ENCODE measurements at regions not wholly inside any gene's neighbourhood (a gene's known extent, or its start where the extent isn't known, plus 50 kb on each side); places are given as distances from the start of the nearest gene placed in this dataset.

GRCh38 chr1:30325085-30325935 is 398.1 kb downstream of the MATN1 start:
- no peak for DNase-seq

DNA sequence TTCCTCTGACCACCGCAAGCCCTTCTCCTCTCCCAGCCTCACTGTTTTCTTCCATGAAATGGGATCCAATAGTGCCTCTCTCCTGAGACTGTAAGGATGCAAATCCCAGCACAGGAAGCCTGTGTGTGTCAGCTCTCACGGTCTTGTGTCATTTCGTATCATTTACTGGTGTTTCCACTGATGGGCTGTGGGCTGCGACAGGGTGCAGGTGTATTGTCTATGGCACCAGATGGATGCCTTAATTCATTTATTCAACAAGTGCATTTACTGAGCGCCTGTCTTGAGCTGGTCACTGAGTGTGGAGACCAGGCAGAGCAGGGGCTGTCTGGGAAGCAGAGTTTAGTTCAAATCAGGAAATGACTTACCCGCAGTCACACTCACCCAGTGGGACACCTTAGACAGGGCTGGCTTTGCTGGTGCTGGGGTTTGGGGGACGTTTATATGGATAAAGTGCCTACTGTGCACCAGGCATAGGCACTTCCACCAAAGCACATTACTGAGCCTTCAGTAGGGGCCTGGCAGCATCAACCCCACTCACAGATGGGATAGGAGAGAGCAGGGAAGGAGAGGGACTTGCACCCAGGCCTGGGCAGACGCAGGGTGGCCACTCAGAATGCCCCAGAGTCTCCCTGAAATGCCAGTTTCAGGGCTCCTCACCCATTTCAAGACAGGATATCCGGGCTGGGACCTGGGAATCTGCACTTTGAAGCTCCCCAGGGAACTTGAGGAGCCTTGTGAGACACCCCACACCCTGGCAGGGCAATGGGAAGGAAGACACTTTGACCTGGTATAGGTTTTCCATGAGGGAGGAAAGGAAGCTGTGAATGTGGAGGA is 398.9 kb downstream of the MATN1 start:
- DNase-seq, result no peak

- no peak for DNase-seq
Observed at GRCh38 chr1:30323841-30324240, 399.5 kb downstream of the MATN1 start.

DNA sequence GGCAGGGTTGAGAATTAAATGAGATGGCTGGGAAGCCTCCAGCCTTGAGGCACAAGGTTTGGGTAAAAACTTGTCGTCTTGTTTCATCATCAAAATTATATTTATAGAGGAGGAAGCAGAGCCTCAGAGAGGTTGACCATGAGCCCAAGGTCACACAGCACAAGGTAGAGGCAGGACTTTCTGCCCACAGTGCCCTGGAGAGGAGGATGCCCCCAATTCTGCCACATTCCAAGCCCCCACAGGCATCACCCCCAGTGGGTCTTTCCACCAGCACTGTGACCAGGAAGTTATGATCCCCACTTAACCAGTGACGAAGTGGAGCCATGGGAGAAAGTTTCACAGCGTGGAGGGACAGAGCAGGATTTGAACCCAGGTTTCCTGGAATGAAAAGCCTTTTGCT is 400.0 kb downstream of the MATN1 start:
- no peak for DNase-seq

GRCh38 chr1:30322859-30323257 is 400.5 kb downstream of the MATN1 start:
- no peak for DNase-seq

DNA sequence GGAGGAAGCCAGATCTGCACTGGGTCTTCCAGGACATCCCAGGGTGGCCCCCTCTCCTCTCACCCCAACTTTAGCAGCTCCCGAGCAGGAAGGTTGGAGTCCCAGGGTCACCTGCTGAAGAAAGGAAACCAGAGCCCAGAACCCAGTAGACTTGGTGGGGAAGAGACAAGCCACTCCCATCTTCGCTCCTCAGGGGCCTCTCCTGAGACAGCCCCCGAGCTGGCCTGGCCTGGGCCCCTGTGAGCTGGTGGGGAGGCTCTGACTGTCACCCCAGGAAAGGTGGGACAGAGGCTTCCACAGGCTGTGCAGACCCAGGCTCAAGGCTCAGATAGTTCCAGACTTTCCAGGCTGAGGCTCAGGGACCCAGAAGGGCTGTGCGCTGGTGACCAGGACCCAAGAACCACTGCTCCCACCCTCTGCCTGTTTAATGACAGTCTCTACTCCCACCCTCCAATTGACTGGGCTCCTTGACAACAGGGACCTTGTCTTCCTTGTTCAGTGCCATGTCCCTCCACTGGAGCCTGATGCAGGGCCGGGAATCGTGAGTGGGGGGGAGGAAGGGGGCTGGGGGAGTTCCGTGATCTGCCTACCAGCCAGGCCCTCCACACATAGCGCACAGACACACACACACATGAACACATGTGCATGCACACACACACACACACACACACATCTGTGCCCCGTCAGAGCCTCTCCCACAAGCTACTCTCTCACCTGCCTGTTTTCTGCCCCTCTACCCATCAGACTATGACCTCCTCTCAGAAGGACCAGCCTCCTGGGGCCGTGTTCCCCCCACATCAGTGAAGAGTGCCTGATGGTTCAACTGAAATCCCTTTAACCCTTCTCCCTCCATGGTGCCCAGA is 401.2 kb downstream of the MATN1 start:
- no peak for DNase-seq

GRCh38 chr1:30321246-30321910 is 402.0 kb downstream of the MATN1 start:
- peak; percentile 87 for DNase-seq

DNA sequence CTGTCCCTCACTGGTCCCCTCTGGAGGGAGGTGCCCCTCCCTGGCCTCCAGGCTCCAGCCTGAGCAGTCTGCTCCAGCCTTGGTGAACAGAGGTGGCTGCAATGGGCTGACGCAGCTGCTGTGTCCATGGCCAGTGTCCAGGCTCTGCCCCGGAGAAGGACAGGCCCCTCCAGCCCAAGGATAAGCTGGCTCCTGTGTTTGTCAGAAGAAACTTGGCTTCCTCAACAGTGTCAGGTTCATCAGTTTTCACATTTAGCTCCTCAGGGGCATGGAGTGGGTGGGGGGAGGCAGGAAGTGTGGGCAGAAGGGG is 402.8 kb downstream of the MATN1 start:
- DNase-seq, result no peak

DNA sequence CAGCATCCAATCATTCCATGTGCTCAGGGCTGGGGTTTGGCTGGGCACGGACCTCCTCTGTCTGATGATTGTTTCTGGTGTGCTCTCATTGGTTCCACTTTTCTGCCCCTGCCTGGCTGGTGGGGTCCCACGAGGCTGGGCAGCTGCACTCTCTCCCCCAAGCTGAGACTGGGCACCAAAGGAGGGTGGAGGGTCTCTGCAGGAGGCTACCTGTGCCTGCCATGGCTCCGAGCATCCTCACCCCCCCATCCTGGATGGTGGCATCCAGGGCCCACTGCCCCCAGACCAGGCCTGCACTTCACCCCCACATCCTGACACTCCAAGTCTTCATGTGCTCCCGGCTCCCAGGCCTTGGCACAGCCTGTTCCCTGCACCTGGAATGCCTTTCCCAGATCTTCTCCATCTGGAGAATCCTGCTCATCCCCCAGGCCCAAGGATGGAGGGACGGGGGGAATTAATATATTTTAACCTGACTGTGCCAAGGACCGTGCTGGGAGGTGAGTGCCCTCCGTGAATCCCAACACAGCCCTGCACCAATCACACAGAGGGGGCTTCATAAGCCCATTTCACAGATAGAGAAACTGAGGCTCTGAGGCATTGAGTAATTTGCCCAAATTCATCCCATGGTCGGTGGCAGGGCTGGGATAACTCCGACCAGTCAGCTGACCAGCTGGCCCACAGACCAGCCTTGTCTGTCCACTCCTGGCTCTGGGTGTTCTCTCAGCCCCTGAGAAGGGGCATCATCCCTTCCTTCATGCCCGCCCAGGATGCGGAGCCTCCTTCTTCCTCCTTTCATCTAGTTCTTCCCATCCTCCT is 403.4 kb downstream of the MATN1 start:
- no peak for DNase-seq

DNA sequence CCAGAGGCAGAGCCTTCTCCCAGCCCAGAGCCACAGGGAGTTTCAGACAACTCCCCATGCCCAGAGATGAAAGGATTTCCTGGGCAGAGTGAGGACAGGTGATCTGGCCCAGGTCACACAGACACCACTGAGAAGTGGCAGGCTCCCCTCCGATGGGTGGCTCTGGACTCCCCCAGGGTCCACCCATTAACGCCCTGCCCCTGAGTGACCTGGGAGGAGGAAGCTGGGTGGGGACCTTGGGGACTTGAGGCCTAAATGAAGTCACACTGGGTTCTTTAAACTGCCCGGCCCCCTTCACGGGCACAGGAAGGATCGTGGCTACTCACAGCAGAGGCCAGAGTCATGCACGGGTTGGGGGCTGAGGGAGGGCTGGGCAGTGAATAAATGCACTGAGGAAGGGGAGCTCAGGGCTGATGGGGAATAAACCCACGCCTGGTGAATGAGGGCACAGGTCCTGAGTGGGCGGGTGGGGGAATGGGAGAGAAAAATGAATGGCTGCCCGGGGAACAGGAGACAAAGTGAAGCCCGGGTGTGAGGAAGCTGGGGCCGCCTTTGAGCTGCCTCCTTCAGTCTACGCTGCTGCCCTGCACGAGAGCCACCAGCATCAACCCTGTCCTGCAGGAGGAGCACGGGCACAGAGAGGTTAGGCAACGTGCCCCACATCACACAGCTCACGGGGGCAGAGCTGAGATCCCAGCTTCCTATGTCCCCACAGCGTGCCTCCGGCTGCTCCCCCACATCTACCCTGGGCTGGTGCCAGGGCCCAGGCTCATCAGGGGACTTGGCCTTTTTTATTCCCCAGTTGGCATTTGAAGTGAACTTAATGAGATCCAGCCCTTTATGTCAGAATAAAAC is 404.3 kb downstream of the MATN1 start:
- DNase-seq, result peak; percentile 22

DNA sequence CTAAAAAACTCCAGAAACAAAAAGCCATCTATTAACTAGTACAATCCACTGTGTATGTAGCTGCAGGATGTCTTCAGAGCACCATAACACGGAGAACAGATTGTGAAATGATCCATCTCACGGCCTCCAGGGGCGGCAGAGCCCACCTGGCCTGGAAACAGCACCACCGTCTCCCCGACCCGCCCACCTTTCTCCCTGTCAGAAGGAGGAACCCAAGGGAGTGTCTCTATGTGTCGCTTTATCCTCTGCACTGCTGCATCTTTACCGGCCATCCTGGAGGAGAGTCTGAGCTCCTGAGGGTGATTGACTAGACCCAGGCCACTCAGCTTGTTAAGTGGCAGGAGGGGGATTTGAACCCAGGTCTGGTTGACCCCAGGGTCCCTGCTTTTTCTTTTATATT is 405.0 kb downstream of the MATN1 start:
- no peak for DNase-seq

GRCh38 chr1:30317921-30318320 is 405.5 kb downstream of the MATN1 start:
- no peak for DNase-seq

- DNase-seq, result no peak
Observed at GRCh38 chr1:30316056-30316455, 407.3 kb downstream of the MATN1 start.

GRCh38 chr1:30315185-30315960 is 408.0 kb downstream of the MATN1 start:
- DNase-seq, result no peak

DNA sequence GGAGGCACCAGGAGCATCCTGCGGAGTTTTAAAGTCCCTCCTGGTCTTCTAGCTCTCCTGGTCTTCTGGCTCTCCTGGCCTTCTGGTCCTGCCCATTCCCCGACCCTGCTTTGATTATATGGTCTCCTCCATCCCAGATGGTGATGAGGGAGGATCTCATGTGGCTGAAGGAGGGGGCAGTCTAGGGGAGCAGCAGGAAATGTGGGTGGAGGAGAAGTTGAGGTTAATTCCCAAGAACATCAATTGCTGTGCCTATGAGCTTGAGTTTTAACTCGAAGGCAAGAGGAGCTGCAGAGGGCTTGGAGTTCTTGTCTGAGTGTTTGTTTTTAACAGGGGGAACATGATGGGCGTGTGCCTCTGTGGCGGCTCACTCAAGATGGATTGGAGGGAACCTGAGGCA is 408.8 kb downstream of the MATN1 start:
- no peak for DNase-seq

GRCh38 chr1:30313584-30313983 is 409.8 kb downstream of the MATN1 start:
- DNase-seq, result no peak

DNA sequence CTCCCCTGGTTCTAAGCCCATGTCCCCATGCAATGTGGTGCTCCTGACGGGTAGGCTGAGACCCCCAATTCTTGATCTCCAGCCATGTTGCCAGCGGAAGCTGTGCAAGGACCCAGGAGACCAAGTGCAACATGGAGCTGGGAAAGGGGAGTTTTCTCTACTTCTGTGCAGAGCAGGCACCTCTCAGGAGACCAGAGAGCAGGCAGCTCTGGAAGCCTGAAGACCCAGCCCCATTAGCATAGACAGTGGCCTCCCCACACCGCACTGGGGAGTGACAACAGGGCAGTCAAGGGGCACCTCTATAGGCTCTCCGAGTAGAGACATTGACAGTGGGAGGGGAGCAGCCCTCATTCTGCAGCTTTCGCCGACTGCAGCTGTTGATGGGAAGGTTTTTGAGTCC is 410.2 kb downstream of the MATN1 start:
- no peak for DNase-seq

DNA sequence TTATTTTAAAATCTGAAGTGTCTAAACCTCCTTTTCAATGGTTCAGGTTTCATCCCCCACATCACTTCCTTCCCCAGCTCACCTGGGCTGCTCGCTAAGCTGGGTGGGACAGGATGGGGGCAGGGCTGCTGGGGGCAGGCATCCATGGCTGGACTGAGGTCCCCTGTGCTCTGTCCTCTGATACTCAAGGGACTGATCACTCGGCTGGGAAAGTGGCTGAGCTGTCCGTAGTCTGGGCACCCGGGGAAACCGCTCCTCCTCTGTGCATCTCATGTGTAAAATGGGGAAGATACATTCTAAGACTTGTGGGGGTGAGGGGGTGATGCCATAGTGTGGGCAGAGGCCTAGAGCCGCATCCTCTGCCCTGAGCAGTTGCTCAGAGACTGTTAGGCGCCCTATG is 411.2 kb downstream of the MATN1 start:
- DNase-seq, result no peak

DNA sequence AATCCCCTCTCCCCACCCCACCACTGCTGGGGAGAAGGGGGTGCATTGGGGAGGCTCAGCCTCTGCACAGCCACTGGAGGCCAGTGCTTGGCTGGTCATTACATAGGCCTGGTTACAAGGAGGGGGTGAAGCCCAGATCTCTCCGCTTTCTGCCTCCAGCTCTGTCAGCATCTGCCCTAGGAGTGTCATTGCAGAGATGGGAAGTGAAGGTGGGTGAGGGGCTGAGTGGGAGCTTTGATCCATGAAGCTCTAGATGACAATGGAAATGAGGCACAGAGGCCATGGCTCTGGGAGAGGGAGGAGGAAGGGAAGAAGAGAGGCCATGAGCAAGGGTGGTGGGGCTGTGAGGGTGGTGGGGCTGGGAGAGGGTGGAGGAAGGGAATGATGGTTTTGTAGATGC is 411.6 kb downstream of the MATN1 start:
- no peak for DNase-seq

Data from NCI-H1092 (cell line).